ENCODE measurements at regions not wholly inside any gene's neighbourhood (a gene's known extent, or its start where the extent isn't known, plus 50 kb on each side); places are given as distances from the start of the nearest gene placed in this dataset.
"Not testable (repeated sequence)": the region's sequence is repeated elsewhere in the genome, so short reads cannot be mapped to it uniquely, and the experiment has no call there.

DNA sequence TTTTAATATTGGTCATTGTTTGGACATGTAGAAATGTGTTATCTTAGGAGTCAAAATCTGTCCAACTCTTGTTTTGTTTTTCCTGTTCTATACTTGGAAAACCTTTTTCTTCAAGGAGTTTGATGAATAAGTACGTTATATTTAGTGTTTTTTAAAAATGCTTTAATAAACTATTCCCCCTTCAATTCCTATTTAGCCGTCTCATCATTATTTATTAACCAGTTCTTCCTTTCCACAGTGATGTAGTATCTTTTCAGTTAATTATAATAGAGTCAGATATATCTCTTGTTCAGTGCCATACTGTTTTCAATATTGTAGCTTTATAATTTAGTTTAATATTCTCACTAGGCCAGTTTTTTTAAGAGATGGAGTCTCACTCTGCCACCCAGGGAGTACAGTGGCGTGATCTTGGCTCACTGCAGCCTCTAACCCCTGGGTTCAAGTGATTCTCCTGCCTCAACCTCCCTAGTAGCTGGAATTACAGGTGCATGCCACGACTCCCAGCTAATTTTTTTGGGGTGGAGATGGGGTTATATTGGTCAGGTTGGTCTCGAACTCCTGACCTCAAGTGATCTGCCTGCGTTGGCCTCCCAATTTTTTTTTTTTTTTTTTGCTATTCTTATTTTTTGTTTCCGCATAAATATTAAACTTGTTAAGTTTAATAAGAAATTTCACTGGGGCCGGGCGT, 72.9 kb downstream of the KPNA2 start:
- H3K79me2 ChIP-seq (ENCODE audit: low read depth) = peaks cover 20% of the 10 kb centered on the region
- ChIA-PET POLR2A (ENCODE audit: unreplicated experiment) (no interaction called here), CTCF (no interaction called here)
- no peak overlapping the region for H2AFZ ChIP-seq
- H3K27ac ChIP-seq = no peak overlapping the region
- H3K27me3 ChIP-seq (ENCODE audit: insufficient read depth, low read depth) = no peaks in the 10 kb centered on the region
- peaks cover 4% of the 10 kb centered on the region; the same call in 1 of the 2 replicates for H3K4me1 ChIP-seq (replicated peaks; ENCODE audit: insufficient read depth)
- no peaks in the 10 kb centered on the region for H3K9me3 ChIP-seq (ENCODE audit: insufficient read depth, low read depth)
- intact Hi-C loops (cut with micrococcal nuclease; ENCODE audit: unreplicated experiment) = loop anchor here (10.0 kb wide), 1 partner anchor 356 kb away; no protein-coding TSS in a partner anchor
- H3K9me2 ChIP-seq (ENCODE audit: insufficient read depth) = no peaks in the 10 kb centered on the region
- no peaks in the 10 kb centered on the region for H4K20me1 ChIP-seq (ENCODE audit: insufficient read depth)
- no peaks in the 10 kb centered on the region for H3K36me3 ChIP-seq (ENCODE audit: low read depth)
- TF ChIP-seq, protein P1, sequence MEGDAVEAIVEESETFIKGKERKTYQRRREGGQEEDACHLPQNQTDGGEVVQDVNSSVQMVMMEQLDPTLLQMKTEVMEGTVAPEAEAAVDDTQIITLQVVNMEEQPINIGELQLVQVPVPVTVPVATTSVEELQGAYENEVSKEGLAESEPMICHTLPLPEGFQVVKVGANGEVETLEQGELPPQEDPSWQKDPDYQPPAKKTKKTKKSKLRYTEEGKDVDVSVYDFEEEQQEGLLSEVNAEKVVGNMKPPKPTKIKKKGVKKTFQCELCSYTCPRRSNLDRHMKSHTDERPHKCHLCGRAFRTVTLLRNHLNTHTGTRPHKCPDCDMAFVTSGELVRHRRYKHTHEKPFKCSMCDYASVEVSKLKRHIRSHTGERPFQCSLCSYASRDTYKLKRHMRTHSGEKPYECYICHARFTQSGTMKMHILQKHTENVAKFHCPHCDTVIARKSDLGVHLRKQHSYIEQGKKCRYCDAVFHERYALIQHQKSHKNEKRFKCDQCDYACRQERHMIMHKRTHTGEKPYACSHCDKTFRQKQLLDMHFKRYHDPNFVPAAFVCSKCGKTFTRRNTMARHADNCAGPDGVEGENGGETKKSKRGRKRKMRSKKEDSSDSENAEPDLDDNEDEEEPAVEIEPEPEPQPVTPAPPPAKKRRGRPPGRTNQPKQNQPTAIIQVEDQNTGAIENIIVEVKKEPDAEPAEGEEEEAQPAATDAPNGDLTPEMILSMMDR (conservative IDR thresholded peaks at IDR 0.05) = no peak
- H3F3A ChIP-seq (ENCODE audit: insufficient read depth, low read depth) = no peaks in the 10 kb centered on the region; the same call in 1 of the 2 replicates
- DNase-seq = no peak
- no TSS peak for BruUV-seq (replicated peaks)
- H3K4me2 ChIP-seq = no peak overlapping the region
- no peak overlapping the region for H3K4me3 ChIP-seq

DNA sequence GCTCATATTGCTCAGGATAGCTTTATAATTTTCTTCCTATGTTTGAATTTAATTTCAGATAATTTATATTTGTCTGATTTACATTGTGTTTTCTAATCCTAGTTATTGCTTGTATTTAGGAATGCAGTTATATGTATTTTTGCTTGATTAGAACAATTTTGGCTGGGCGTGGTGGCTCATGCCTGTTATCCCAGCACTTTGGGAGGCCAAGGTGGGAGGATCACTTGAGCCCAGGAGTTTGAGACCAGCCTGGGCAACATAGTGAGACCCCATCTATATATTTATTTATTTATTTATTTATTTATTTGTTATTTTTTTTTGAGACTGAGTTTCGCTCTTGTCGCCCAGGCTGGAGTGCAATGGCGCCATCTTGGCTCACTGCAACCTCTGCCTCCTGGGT, 73.9 kb downstream of the KPNA2 start:
- H3K4me2 ChIP-seq; DNase-seq; H3K9me2 ChIP-seq (ENCODE audit: insufficient read depth); H3K27me3 ChIP-seq (ENCODE audit: insufficient read depth, low read depth); H2AFZ ChIP-seq; BruUV-seq (replicated peaks); H3K36me3 ChIP-seq (ENCODE audit: low read depth); H3F3A ChIP-seq (ENCODE audit: insufficient read depth, low read depth); H3K4me1 ChIP-seq (replicated peaks; ENCODE audit: insufficient read depth); H3K27ac ChIP-seq; H3K9me3 ChIP-seq (ENCODE audit: insufficient read depth, low read depth); H3K4me3 ChIP-seq; H4K20me1 ChIP-seq (ENCODE audit: insufficient read depth); POLR2A ChIA-PET (ENCODE audit: unreplicated experiment): not testable (repeated sequence)
- CTCF ChIA-PET = interaction anchor here (0.7 kb wide), 1 partner anchor 446 kb away, joined by 6 read pairs; no protein-coding TSS in a partner anchor
- H3K79me2 ChIP-seq (ENCODE audit: low read depth) = peaks cover 17% of the 10 kb centered on the region
- intact Hi-C loops (cut with micrococcal nuclease; ENCODE audit: unreplicated experiment) = loop anchor here (10.0 kb wide), 1 partner anchor 355 kb away; no protein-coding TSS in a partner anchor

DNA sequence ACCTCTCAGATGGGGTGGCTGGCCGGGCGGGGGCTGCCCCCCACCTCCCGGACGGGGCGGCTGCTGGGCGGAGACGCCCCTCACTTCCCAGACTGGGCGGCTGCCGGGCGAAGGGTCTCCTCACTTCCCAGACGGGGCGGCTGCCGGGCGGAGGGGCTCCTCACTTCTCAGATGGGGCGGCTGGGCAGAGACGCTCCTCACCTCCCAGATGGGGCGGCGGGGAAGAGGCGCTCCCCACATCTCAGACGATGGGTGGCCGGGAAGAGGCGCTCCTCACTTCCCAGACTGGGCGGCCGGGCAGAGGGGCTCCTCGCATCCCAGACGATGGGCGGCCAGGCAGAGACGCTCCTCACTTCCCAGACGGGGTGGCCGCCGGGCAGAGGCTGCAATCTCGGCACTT, 80.7 kb downstream of the KPNA2 start:
- H3K27ac ChIP-seq; H3K79me2 ChIP-seq (ENCODE audit: low read depth); BruUV-seq (replicated peaks); H3K4me1 ChIP-seq (replicated peaks; ENCODE audit: insufficient read depth); H3K9me3 ChIP-seq (ENCODE audit: insufficient read depth, low read depth); POLR2A ChIA-PET (ENCODE audit: unreplicated experiment); H3K4me3 ChIP-seq; DNase-seq; intact Hi-C loops (cut with micrococcal nuclease; ENCODE audit: unreplicated experiment); CTCF ChIA-PET; H2AFZ ChIP-seq; H3F3A ChIP-seq (ENCODE audit: insufficient read depth, low read depth); H3K36me3 ChIP-seq (ENCODE audit: low read depth); H4K20me1 ChIP-seq (ENCODE audit: insufficient read depth); H3K27me3 ChIP-seq (ENCODE audit: insufficient read depth, low read depth); H3K4me2 ChIP-seq; H3K9me2 ChIP-seq (ENCODE audit: insufficient read depth): not testable (repeated sequence)

DNA sequence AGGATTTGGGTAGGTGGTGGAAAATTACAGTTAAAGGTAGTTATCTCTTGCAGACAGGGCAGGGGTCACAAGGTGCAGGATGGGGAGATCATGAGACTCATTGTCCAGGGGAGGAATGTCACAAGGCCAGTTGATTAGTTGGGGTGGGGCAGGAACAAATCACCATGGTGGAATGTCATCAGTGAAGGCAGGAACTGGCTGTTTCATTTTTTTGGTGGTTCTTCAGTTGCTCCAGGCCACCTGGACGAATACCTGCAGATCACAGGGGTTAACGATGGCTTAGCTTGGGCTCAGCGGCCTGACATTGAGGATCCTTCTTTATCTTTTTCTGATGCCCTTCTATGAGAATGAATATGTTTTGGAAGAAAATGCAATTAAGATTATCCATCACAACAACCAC, 87.1 kb downstream of the KPNA2 start:
- H3K9me3 ChIP-seq (ENCODE audit: insufficient read depth, low read depth) = peaks cover 10% of the 10 kb centered on the region; the same call in 1 of the 2 replicates
- H4K20me1 ChIP-seq (ENCODE audit: insufficient read depth) = no peaks in the 10 kb centered on the region
- no TSS peak for BruUV-seq (replicated peaks)
- DNase-seq = no peak
- no peak for TF ChIP-seq EZH2 (IDR thresholded peaks at IDR 0.05; ENCODE audit: low read depth)
- TF ChIP-seq, protein P1 (conservative IDR thresholded peaks at IDR 0.05) = no peak
- H3K27ac ChIP-seq = no peak overlapping the region
- H3K36me3 ChIP-seq (ENCODE audit: low read depth) = peaks cover 6% of the 10 kb centered on the region
- no peak overlapping the region for H3K4me2 ChIP-seq
- no peaks in the 10 kb centered on the region for H3K4me1 ChIP-seq (replicated peaks; ENCODE audit: insufficient read depth)
- 0 out of 2 replicates have a peak, but pooled peaks cover 5% of the 10 kb centered on the region for H3F3A ChIP-seq (ENCODE audit: insufficient read depth, low read depth)
- H3K9me2 ChIP-seq (ENCODE audit: insufficient read depth) = no peaks in the 10 kb centered on the region
- ChIA-PET POLR2A (ENCODE audit: unreplicated experiment) (interaction anchor here (0.6 kb wide), 1 partner anchor 191 kb away, joined by 4 read pairs; no protein-coding TSS in a partner anchor), CTCF (no interaction called here)
- H3K79me2 ChIP-seq (ENCODE audit: low read depth) = no peaks in the 10 kb centered on the region
- no peaks in the 10 kb centered on the region for H3K27me3 ChIP-seq (ENCODE audit: insufficient read depth, low read depth)
- intact Hi-C loops (cut with micrococcal nuclease; ENCODE audit: unreplicated experiment) = no loop called here
- H2AFZ ChIP-seq = no peak overlapping the region
- H3K4me3 ChIP-seq = no peak overlapping the region

Data from PC-9 (cell line).